Activated naive CD4-positive, alpha-beta T cell treated with anti-CD3 and anti-CD28 coated beads for 36 hours (primary cell): ENCODE measurements at regions not wholly inside any gene's neighbourhood (a gene's known extent, or its start where the extent isn't known, plus 50 kb on each side); places are given as distances from the start of the nearest gene placed in this dataset.
"Not testable (repeated sequence)": the region's sequence is repeated elsewhere in the genome, so short reads cannot be mapped to it uniquely, and the experiment has no call there.

Experiments used
- CTCF ChIA-PET: fragments of 350-600 bp; sonication (Branson Sonifier 250); formaldehyde crosslinking; loops from one replicate; lab custom pipeline; 2021; ENCODE audit warnings: antibody characterized with exemption; lab: Charles Lee
- DNase-seq: peaks from one replicate; pipeline ENCODE4 v3.0.0-alpha.2; 2020
- H3K27ac Mint-ChIP-seq: one replicate; pipeline ENCODE4 v1.8.0; 2021; ENCODE audit warnings: mild to moderate bottlenecking, mixed read lengths
- H3K27me3 Mint-ChIP-seq: one replicate; pipeline ENCODE4 v1.8.0; 2021; ENCODE audit warnings: low read depth, mixed read lengths
- H3K36me3 Mint-ChIP-seq: one replicate; pipeline ENCODE4 v1.8.0; 2021; ENCODE audit warnings: low read depth, mixed read lengths
- H3K4me1 Mint-ChIP-seq: one replicate; pipeline ENCODE4 v1.8.0; 2021; ENCODE audit warnings: low read depth, mixed read lengths
- H3K4me3 Mint-ChIP-seq: one replicate; pipeline ENCODE4 v1.8.0; 2021; ENCODE audit warnings: mild to moderate bottlenecking, moderate library complexity, mixed read lengths
- H3K9me3 Mint-ChIP-seq: one replicate; pipeline ENCODE4 v1.8.0; 2021; ENCODE audit warnings: mixed read lengths
- intact Hi-C: fragments of 100-400 bp; cut with micrococcal nuclease; formaldehyde crosslinking; loops from one replicate; pipeline ENCODE4 v1.15.1; 2023

GRCh38 chr12:33184161-33184560 lies 255.5 kb downstream of the SYT10 start:
- H3K4me3 Mint-ChIP-seq = no peak overlapping the region
- H3K36me3 Mint-ChIP-seq = no peaks in the 10 kb centered on the region
- CTCF ChIA-PET = no interaction called here
- H3K27ac Mint-ChIP-seq = no peak overlapping the region
- intact Hi-C loops = no loop called here
- no peak for DNase-seq
- peaks cover 3% of the 10 kb centered on the region for H3K9me3 Mint-ChIP-seq
- no peaks in the 10 kb centered on the region for H3K4me1 Mint-ChIP-seq
- no peaks in the 10 kb centered on the region for H3K27me3 Mint-ChIP-seq

GRCh38 chr12:33182485-33182884 lies 257.1 kb downstream of the SYT10 start:
- no peak for DNase-seq
- Mint-ChIP-seq H3K9me3 (peaks cover 1% of the 10 kb centered on the region), H3K4me1 (no peaks in the 10 kb centered on the region), H3K27me3 (no peaks in the 10 kb centered on the region), H3K4me3 (no peak overlapping the region), H3K27ac (no peak overlapping the region), H3K36me3 (no peaks in the 10 kb centered on the region)
- CTCF ChIA-PET = no interaction called here
- intact Hi-C loops = no loop called here

DNA sequence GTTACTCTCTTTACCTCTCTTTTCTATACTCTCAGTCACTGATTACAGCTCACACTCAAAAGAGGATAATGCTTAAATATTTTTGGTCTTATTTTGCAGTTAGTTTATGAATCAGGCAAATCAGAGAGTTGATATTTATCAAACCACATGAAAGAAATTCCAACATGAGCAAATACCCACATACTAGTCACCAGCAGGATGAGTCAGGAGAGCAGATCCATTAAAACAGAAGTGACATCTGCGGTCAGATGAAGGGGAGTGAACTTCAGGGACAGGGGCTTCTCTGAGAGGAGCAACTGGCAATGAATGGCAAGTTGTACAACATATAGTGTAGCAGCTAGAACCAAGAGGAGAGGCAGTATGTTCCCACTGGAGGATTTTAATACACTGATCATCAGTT lies 258.7 kb downstream of the SYT10 start:
- intact Hi-C loops = no loop called here
- no peak overlapping the region for H3K4me3 Mint-ChIP-seq
- H3K9me3 Mint-ChIP-seq = peaks cover 1% of the 10 kb centered on the region
- DNase-seq = no peak
- CTCF ChIA-PET = no interaction called here
- no peaks in the 10 kb centered on the region for H3K4me1 Mint-ChIP-seq
- no peak overlapping the region for H3K27ac Mint-ChIP-seq
- no peaks in the 10 kb centered on the region for H3K27me3 Mint-ChIP-seq
- no peaks in the 10 kb centered on the region for H3K36me3 Mint-ChIP-seq

DNA sequence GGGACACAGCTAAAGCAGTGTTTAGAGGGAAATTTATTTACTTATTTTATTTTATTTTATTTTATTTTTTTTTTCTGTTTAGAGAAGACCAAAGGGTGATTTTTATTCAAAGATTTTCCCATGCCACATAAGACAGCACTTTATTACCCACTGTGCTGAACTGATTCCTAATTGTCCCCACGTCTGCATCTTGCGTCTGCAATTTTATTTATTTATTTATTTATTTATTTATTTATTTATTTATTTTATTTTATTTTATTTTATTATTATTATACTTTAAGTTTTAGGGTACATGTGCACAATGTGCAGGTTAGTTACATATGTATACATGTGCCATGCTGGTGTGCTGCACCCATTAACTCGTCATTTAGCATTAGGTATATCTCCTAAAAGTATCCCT lies 269.7 kb upstream of the PKP2 start:
- H3K4me3 Mint-ChIP-seq, H3K27ac Mint-ChIP-seq, H3K27me3 Mint-ChIP-seq, intact Hi-C loops, H3K36me3 Mint-ChIP-seq, CTCF ChIA-PET, DNase-seq, H3K4me1 Mint-ChIP-seq: not testable (repeated sequence)
- peaks cover 29% of the 10 kb centered on the region for H3K9me3 Mint-ChIP-seq

- Mint-ChIP-seq H3K27me3 (no peaks in the 10 kb centered on the region), H3K36me3 (no peaks in the 10 kb centered on the region), H3K9me3 (peaks cover 8% of the 10 kb centered on the region), H3K4me1 (no peaks in the 10 kb centered on the region), H3K27ac (no peak overlapping the region), H3K4me3 (no peak overlapping the region)
- DNase-seq = no peak
- CTCF ChIA-PET = no interaction called here
- intact Hi-C loops = no loop called here
These were observed 259.5 kb upstream of the PKP2 start for GRCh38 chr12:33156042-33156441.

GRCh38 chr12:33147292-33147691 lies 250.7 kb upstream of the PKP2 start:
- DNase-seq, H3K27ac Mint-ChIP-seq, H3K4me1 Mint-ChIP-seq, CTCF ChIA-PET, H3K9me3 Mint-ChIP-seq, H3K4me3 Mint-ChIP-seq, H3K36me3 Mint-ChIP-seq, H3K27me3 Mint-ChIP-seq, intact Hi-C loops: not testable (repeated sequence)

- Mint-ChIP-seq H3K4me1 (no peaks in the 10 kb centered on the region), H3K9me3 (peaks cover 3% of the 10 kb centered on the region), H3K27ac (no peak overlapping the region), H3K36me3 (no peaks in the 10 kb centered on the region), H3K4me3 (no peak overlapping the region), H3K27me3 (no peaks in the 10 kb centered on the region)
- no peak for DNase-seq
- CTCF ChIA-PET = no interaction called here
- intact Hi-C loops = no loop called here
These were observed 232.9 kb upstream of the PKP2 start for GRCh38 chr12:33129500-33129899.

DNA sequence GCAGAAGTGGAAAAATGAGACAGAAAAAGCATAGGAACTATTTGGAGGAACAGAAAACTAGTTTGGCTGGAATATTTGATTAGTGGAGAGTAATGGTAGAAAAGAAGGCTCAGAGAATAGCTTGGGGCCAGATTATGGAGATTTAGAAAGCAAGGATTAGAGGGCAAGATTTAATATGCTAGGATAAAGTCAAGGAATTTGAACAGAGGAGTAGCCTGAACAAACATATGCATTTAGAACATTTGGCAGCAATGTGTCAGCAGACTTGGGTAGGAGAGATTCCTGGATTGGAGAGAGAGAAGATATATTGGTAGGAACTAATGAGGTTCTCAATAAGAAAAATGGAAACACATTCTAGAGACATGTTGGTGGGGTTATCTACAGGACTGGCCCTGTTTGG lies 229.2 kb upstream of the PKP2 start:
- DNase-seq = no peak
- Mint-ChIP-seq H3K36me3 (no peaks in the 10 kb centered on the region), H3K4me3 (no peak overlapping the region), H3K27ac (no peak overlapping the region), H3K27me3 (no peaks in the 10 kb centered on the region), H3K4me1 (no peaks in the 10 kb centered on the region), H3K9me3 (no peaks in the 10 kb centered on the region)
- intact Hi-C loops = no loop called here
- CTCF ChIA-PET = no interaction called here

- no peak for DNase-seq
- intact Hi-C loops = no loop called here
- Mint-ChIP-seq H3K9me3 (no peaks in the 10 kb centered on the region), H3K4me1 (no peaks in the 10 kb centered on the region), H3K36me3 (no peaks in the 10 kb centered on the region), H3K4me3 (no peak overlapping the region), H3K27ac (no peak overlapping the region), H3K27me3 (no peaks in the 10 kb centered on the region)
- CTCF ChIA-PET = no interaction called here
These were observed 219.7 kb upstream of the PKP2 start for GRCh38 chr12:33116284-33116683.

GRCh38 chr12:33115716-33116115 lies 219.1 kb upstream of the PKP2 start:
- intact Hi-C loops = no loop called here
- Mint-ChIP-seq H3K36me3 (no peaks in the 10 kb centered on the region), H3K4me3 (no peak overlapping the region), H3K9me3 (no peaks in the 10 kb centered on the region), H3K27ac (no peak overlapping the region), H3K4me1 (no peaks in the 10 kb centered on the region), H3K27me3 (no peaks in the 10 kb centered on the region)
- no peak for DNase-seq
- CTCF ChIA-PET = no interaction called here

GRCh38 chr12:33111850-33112249 lies 215.3 kb upstream of the PKP2 start:
- CTCF ChIA-PET = no interaction called here

DNA sequence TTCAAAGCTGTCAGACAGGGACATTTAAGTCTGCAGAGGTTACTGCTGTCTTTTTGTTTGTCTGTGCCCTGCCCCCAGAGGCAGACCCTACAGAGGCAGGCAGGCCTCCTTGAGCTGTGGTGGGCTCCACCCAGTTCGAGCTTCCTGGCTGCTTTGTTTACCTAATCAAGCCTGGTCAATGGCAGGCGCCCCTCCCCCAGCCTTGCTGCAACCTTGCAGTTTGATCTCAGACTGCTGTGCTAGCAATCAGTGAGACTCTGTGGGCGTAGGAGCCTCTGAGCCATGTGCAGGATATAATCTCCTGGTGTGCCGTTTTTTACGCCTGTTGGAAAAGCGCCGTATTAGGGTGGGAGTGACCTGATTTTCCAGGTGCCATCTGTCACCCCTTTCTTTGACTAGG lies 211.2 kb upstream of the PKP2 start:
- H3K9me3 Mint-ChIP-seq = peaks cover 12% of the 10 kb centered on the region
- H3K27me3 Mint-ChIP-seq, H3K4me3 Mint-ChIP-seq, H3K27ac Mint-ChIP-seq, H3K36me3 Mint-ChIP-seq, DNase-seq, H3K4me1 Mint-ChIP-seq, intact Hi-C loops, CTCF ChIA-PET: not testable (repeated sequence)

More at GRCh38 chr12:33111850-33112249, 215.3 kb upstream of the PKP2 start:
- H3K27ac Mint-ChIP-seq = no peak overlapping the region
- intact Hi-C loops = no loop called here
- H3K4me1 Mint-ChIP-seq = no peaks in the 10 kb centered on the region
- H3K36me3 Mint-ChIP-seq = no peaks in the 10 kb centered on the region
- H3K4me3 Mint-ChIP-seq = no peak overlapping the region
- H3K9me3 Mint-ChIP-seq = peaks cover 5% of the 10 kb centered on the region
- no peak for DNase-seq
- H3K27me3 Mint-ChIP-seq = peaks cover 2% of the 10 kb centered on the region

DNA sequence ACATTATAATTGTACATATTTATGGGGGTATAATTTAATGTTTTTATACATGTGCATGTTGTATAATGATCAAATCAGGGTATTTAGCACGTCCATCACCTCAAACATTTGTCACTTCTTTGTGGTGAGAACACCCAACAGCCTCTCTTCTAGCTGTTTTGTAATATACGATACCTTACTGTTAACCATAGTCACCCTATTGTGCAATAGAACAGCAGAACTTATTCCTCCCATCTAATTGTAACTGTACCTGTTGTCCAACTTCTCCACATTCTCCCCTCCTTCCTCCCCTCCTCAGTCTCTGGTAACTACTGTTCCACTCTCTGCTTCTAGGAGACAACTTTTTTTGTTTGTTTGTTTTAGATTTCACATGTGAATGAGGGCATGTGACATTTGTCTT lies 197.0 kb upstream of the PKP2 start:
- DNase-seq = no peak
- no peak overlapping the region for H3K4me3 Mint-ChIP-seq
- peaks cover 1% of the 10 kb centered on the region for H3K9me3 Mint-ChIP-seq
- H3K36me3 Mint-ChIP-seq = no peaks in the 10 kb centered on the region
- H3K27ac Mint-ChIP-seq = no peak overlapping the region
- CTCF ChIA-PET = no interaction called here
- no peaks in the 10 kb centered on the region for H3K27me3 Mint-ChIP-seq
- no peaks in the 10 kb centered on the region for H3K4me1 Mint-ChIP-seq
- intact Hi-C loops = no loop called here

DNA sequence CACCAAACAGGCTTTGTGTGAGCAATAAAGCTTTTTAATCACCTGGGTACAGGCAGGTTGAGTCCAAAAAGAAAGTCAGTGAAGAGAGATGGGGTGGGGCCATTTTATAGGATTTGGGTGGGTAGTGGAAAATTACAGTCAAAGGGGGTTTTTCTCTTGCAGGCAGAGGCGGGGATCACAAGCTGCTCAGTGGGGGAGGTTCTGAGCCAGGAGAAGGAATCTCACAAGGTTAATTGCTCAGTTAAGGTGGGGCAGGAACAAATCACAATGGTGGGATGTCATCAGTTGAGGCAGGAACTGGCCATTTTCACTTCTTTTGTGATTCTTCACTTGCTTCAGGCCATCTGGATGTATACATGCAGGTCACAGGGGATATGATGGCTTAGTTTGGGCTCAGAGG lies 191.3 kb upstream of the PKP2 start:
- H3K4me1 Mint-ChIP-seq, H3K4me3 Mint-ChIP-seq, H3K9me3 Mint-ChIP-seq, H3K27ac Mint-ChIP-seq, H3K27me3 Mint-ChIP-seq, H3K36me3 Mint-ChIP-seq, CTCF ChIA-PET, DNase-seq, intact Hi-C loops: not testable (repeated sequence)
